Gastroesophageal sphincter (tissue), 3 donors: ENCODE measurements at regions not wholly inside any gene's neighbourhood (a gene's known extent, or its start where the extent isn't known, plus 50 kb on each side); places are given as distances from the start of the nearest gene placed in this dataset.

ENCODE experiments used
- EP300 ChIP-seq: sonication (generic); formaldehyde crosslinking; IDR thresholded peaks from one replicate; pipeline ENCODE4 v1.6.1; 2017; ENCODE audit warnings: antibody characterized with exemption, mild to moderate bottlenecking
- TF ChIP-seq, protein P1 (sequence below), 4 experiments: fragments of 200-600 bp in 2 of 4; fragments of 450-650 bp in 2 of 4; sonication (generic) in 1 of 4; IDR thresholded peaks; one replicate each; pipeline ENCODE4 v1.5.1; 2017 to 2019; ENCODE audit warnings: antibody characterized with exemption in 4 of 4, mild to moderate bottlenecking in 2 of 4, moderate library complexity in 2 of 4

GRCh38 chr21:22223385-22223784 is 1225.2 kb downstream of the NCAM2 start:
- TF ChIP-seq EP300: no peak
- TF ChIP-seq, protein P1, sequence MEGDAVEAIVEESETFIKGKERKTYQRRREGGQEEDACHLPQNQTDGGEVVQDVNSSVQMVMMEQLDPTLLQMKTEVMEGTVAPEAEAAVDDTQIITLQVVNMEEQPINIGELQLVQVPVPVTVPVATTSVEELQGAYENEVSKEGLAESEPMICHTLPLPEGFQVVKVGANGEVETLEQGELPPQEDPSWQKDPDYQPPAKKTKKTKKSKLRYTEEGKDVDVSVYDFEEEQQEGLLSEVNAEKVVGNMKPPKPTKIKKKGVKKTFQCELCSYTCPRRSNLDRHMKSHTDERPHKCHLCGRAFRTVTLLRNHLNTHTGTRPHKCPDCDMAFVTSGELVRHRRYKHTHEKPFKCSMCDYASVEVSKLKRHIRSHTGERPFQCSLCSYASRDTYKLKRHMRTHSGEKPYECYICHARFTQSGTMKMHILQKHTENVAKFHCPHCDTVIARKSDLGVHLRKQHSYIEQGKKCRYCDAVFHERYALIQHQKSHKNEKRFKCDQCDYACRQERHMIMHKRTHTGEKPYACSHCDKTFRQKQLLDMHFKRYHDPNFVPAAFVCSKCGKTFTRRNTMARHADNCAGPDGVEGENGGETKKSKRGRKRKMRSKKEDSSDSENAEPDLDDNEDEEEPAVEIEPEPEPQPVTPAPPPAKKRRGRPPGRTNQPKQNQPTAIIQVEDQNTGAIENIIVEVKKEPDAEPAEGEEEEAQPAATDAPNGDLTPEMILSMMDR (IDR thresholded peaks at IDR 0.05): no peak
